DMS153 treated with DMSO at 0.1 percent for 48 hours (cell line): ENCODE measurements at regions not wholly inside any gene's neighbourhood (a gene's known extent, or its start where the extent isn't known, plus 50 kb on each side); places are given as distances from the start of the nearest gene placed in this dataset.
A peak's percentile ranks its signal among the peaks of the same experiment; 100 is the strongest.

Experiments used
- DNase-seq: peaks from one replicate; lab custom pipeline; 2025; ENCODE audit not compliant: unreplicated experiment; lab: John Stamatoyannopoulos, UW

GRCh38 chr3:159829056-159829455 lies 159.6 kb upstream of the IL12A start:
- peak; percentile 37 for DNase-seq

GRCh38 chr3:159829539-159830227 lies 159.0 kb upstream of the IL12A start:
- peak; percentile 88 for DNase-seq

GRCh38 chr3:159830523-159831154 lies 158.0 kb upstream of the IL12A start:
- DNase-seq, result no peak

- DNase-seq, result no peak
These were observed 157.2 kb upstream of the IL12A start for GRCh38 chr3:159831466-159831865.

GRCh38 chr3:159832024-159832423 lies 156.6 kb upstream of the IL12A start:
- DNase-seq, result no peak

GRCh38 chr3:159835126-159835525 lies 153.5 kb upstream of the IL12A start:
- DNase-seq, result no peak

GRCh38 chr3:159837725-159838124 lies 150.9 kb upstream of the IL12A start:
- no peak for DNase-seq

- no peak for DNase-seq
These were observed 149.7 kb upstream of the IL12A start for GRCh38 chr3:159838938-159839337.

GRCh38 chr3:159839561-159840379 lies 148.9 kb upstream of the IL12A start, which contains the start of gene SCHIP1:
Gene SCHIP1, plus strand, starts transcription at chr3:159839861.
- peak; percentile 67 for DNase-seq

- DNase-seq, result no peak
These were observed 147.8 kb upstream of the IL12A start for GRCh38 chr3:159840703-159841299.

- no peak for DNase-seq
These were observed 146.9 kb upstream of the IL12A start for GRCh38 chr3:159841766-159842165.

GRCh38 chr3:159843840-159844730 lies 144.6 kb upstream of the IL12A start:
- DNase-seq, result no peak

GRCh38 chr3:159844801-159845261 lies 143.8 kb upstream of the IL12A start:
- no peak for DNase-seq

- DNase-seq, result no peak
These were observed 142.9 kb upstream of the IL12A start for GRCh38 chr3:159845737-159846136.

- no peak for DNase-seq
These were observed 142.4 kb upstream of the IL12A start for GRCh38 chr3:159846255-159846654.

- DNase-seq, result no peak
These were observed 140.1 kb upstream of the IL12A start for GRCh38 chr3:159848348-159849118.

GRCh38 chr3:159850481-159850880 lies 138.2 kb upstream of the IL12A start:
- DNase-seq, result no peak

- no peak for DNase-seq
These were observed 136.4 kb upstream of the IL12A start for GRCh38 chr3:159852266-159852665.

- DNase-seq, result no peak
These were observed 135.7 kb upstream of the IL12A start for GRCh38 chr3:159852821-159853505.
